Transverse colon (tissue), 4 donors: ENCODE measurements at regions not wholly inside any gene's neighbourhood (a gene's known extent, or its start where the extent isn't known, plus 50 kb on each side); places are given as distances from the start of the nearest gene placed in this dataset.

ENCODE experiments used
- EP300 ChIP-seq: sonication (generic); formaldehyde crosslinking; IDR thresholded peaks from one replicate; pipeline ENCODE4 v1.6.1; 2017; ENCODE audit warnings: antibody characterized with exemption, low read depth
- POLR2A ChIP-seq: fragments of 450-650 bp; IDR thresholded peaks from one replicate; pipeline ENCODE4 v1.6.1; 2016; ENCODE audit warnings: antibody characterized with exemption, mild to moderate bottlenecking, moderate library complexity
- POLR2AphosphoS5 ChIP-seq, 3 donors: sonication (generic); formaldehyde crosslinking; IDR thresholded peaks; one replicate each; pipeline ENCODE4 v1.6.1; 2016; ENCODE audit warnings: antibody characterized with exemption in 3 of 3
- TF ChIP-seq, protein P1 (sequence below), 5 experiments: fragments of 200-600 bp in 3 of 5; fragments of 450-650 bp in 2 of 5; sonication (generic) in 3 of 5; IDR thresholded peaks; 1 replicate in 2 of 5; 2 replicates in 3 of 5; pipeline ENCODE4 v1.5.1; 2016 to 2017; ENCODE audit warnings: antibody characterized with exemption in 5 of 5, inconsistent platforms in 3 of 5, mild to moderate bottlenecking in 2 of 5, moderate library complexity in 1 of 5

DNA sequence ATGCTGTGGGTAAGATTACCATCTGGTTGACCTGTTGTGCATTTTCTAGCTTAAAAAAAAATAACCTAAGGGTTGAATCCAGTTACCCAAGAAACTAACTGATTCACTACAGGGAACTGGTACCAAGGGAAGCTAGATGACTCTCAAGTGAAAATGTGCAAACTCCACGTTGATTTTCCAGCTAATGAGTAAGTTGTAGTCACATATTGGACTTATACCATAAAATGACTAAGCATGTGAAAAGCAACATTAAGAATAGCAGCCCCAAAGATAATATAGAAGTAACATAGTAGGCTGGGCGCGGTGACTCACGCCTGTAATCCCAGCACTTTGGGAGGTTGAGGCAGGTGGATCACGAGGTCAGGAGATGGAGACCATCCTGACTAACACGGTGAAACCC lies 270.9 kb downstream of the SPRY1 start:
- TF ChIP-seq, protein P1, sequence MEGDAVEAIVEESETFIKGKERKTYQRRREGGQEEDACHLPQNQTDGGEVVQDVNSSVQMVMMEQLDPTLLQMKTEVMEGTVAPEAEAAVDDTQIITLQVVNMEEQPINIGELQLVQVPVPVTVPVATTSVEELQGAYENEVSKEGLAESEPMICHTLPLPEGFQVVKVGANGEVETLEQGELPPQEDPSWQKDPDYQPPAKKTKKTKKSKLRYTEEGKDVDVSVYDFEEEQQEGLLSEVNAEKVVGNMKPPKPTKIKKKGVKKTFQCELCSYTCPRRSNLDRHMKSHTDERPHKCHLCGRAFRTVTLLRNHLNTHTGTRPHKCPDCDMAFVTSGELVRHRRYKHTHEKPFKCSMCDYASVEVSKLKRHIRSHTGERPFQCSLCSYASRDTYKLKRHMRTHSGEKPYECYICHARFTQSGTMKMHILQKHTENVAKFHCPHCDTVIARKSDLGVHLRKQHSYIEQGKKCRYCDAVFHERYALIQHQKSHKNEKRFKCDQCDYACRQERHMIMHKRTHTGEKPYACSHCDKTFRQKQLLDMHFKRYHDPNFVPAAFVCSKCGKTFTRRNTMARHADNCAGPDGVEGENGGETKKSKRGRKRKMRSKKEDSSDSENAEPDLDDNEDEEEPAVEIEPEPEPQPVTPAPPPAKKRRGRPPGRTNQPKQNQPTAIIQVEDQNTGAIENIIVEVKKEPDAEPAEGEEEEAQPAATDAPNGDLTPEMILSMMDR (IDR thresholded peaks at IDR 0.05), result no peak
- TF ChIP-seq EP300 (no peak), POLR2A (no peak), POLR2AphosphoS5 (IDR thresholded peaks at IDR 0.05) (no peak)
